Upper lobe of left lung (tissue), 6 donors: ENCODE measurements at regions not wholly inside any gene's neighbourhood (a gene's known extent, or its start where the extent isn't known, plus 50 kb on each side); places are given as distances from the start of the nearest gene placed in this dataset.
A peak's percentile ranks its signal among the peaks of the same experiment; 100 is the strongest.

Source experiments
- ATAC-seq, 2 donors: fragments of 200-7000 bp; cut with Tn5 transposase; one replicate each; pipeline ENCODE4 v1.9.1; 2022; ENCODE audit warnings: mild to moderate bottlenecking in 2 of 2, moderate library complexity in 2 of 2; ENCODE audit not compliant: low FRiP score in 2 of 2
- DNase-seq, 2 donors: peaks; one replicate each; pipeline ENCODE4 v3.0.0-alpha.2; 2019 to 2020
- H3K27ac ChIP-seq, 4 donors: fragments of 200-600 bp; sonication (generic); one replicate each; pipeline ENCODE4 v1.5.1; 2016 to 2019
- H3K27me3 ChIP-seq, 4 donors: fragments of 200-600 bp; sonication (generic); one replicate each; pipeline ENCODE4 v1.5.1; 2017 to 2019
- H3K36me3 ChIP-seq, 4 donors: fragments of 200-600 bp; sonication (generic); one replicate each; pipeline ENCODE4 v1.5.1; 2016 to 2019
- H3K4me1 ChIP-seq, 4 donors: fragments of 200-600 bp; sonication (generic); one replicate each; pipeline ENCODE4 v1.5.1; 2018 to 2019
- H3K4me3 ChIP-seq, 4 donors: fragments of 200-600 bp; sonication (generic); one replicate each; pipeline ENCODE4 v1.5.1; 2017 to 2019; ENCODE audit warnings: mild to moderate bottlenecking in 2 of 4, moderate library complexity in 1 of 4
- H3K9me3 ChIP-seq, 4 donors: fragments of 200-600 bp; sonication (generic); one replicate each; pipeline ENCODE4 v1.5.1; 2018 to 2019
- EP300 ChIP-seq, 4 donors: sonication (generic); formaldehyde crosslinking; IDR thresholded peaks; one replicate each; pipeline ENCODE4 v1.5.1; 2017; ENCODE audit warnings: antibody characterized with exemption in 4 of 4, control low read depth in 2 of 4
- POLR2A ChIP-seq, 4 donors: fragments of 450-650 bp; IDR thresholded peaks; one replicate each; pipeline ENCODE4 v1.5.1; 2016 to 2017; ENCODE audit warnings: antibody characterized with exemption in 4 of 4, mild to moderate bottlenecking in 2 of 4
- POLR2AphosphoS5 ChIP-seq, 2 donors: sonication (generic); formaldehyde crosslinking; IDR thresholded peaks; one replicate each; pipeline ENCODE4 v1.5.1; 2017; ENCODE audit warnings: antibody characterized with exemption in 2 of 2
- WGBS, 2 donors: methylation state at CpG; one replicate each; pipeline ENCODE4 v1.1.5; 2017 to 2018; 5-methylcytosine and 5-hydroxymethylcytosine counted together
- TF ChIP-seq, protein P1 (sequence below), 6 experiments: fragments of 450-650 bp in 4 of 6; fragments of 200-600 bp in 2 of 6; sonication (generic) in 2 of 6; IDR thresholded peaks; one replicate each; pipeline ENCODE4 v1.5.1; 2016 to 2019; ENCODE audit warnings: antibody characterized with exemption in 6 of 6
- donor health status: DM: no; HTN: no; CAD: no; lungs with moderate emphysema.
- donor health status: DM: no; HTN: yes; CAD: no; lungs with severe emphysema.

DNA sequence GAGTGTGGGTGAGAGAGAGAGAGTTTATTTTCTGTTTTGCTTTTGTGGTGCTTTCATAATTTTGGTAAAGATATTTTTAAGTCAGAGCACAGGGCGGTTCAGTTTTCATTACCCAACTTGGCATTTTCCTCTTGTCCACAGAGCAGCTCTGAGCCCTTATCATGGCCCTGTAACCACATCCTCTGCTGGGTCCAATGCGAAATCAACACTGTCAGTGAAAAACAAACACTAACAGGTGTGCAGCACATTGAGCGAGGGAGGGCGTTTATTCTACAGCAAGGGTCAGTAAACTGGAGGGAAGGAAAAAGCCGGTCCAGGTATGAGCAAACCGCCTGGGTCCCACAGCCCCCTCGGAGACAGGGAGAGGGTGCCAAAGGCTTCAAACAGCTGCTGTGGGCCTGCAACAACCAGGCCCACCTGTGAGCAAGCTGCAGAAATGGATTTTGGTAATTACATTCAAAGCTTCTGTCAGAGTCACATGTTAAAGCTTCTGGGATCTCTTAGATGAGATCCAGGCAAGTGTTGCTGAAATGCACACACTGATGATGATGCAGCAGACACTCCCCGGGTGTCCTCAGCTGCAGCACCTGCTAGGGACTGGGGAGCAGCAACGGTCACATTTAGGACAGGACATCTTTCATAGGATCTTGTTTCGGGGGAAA lies 132.7 kb upstream of the DYRK2 start:
- WGBS, 2 donors, result 58 to 73% methylated on average over 9 to 10 of the region's 10 CpGs
- no peaks in the 10 kb centered on the region for H3K36me3 ChIP-seq
- H3K4me3 ChIP-seq, result no peak overlapping the region
- H3K27ac ChIP-seq, result no peak overlapping the region
- ATAC-seq (no peak), DNase-seq (no peak)
- TF ChIP-seq EP300 (IDR thresholded peaks at IDR 0.05) (no peak), POLR2AphosphoS5 (IDR thresholded peaks at IDR 0.05) (no peak), POLR2A (IDR thresholded peaks at IDR 0.05) (no peak)
- TF ChIP-seq, protein P1, sequence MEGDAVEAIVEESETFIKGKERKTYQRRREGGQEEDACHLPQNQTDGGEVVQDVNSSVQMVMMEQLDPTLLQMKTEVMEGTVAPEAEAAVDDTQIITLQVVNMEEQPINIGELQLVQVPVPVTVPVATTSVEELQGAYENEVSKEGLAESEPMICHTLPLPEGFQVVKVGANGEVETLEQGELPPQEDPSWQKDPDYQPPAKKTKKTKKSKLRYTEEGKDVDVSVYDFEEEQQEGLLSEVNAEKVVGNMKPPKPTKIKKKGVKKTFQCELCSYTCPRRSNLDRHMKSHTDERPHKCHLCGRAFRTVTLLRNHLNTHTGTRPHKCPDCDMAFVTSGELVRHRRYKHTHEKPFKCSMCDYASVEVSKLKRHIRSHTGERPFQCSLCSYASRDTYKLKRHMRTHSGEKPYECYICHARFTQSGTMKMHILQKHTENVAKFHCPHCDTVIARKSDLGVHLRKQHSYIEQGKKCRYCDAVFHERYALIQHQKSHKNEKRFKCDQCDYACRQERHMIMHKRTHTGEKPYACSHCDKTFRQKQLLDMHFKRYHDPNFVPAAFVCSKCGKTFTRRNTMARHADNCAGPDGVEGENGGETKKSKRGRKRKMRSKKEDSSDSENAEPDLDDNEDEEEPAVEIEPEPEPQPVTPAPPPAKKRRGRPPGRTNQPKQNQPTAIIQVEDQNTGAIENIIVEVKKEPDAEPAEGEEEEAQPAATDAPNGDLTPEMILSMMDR (IDR thresholded peaks at IDR 0.05), result no peak
- no peaks in the 10 kb centered on the region for H3K4me1 ChIP-seq
- no peaks in the 10 kb centered on the region for H3K9me3 ChIP-seq
- H3K27me3 ChIP-seq, result no peaks in the 10 kb centered on the region

GRCh38 chr12:67517181-67517887 lies 131.2 kb upstream of the DYRK2 start:
- H3K4me3 ChIP-seq, result no peak overlapping the region
- no peaks in the 10 kb centered on the region for H3K27me3 ChIP-seq
- no peak for TF ChIP-seq POLR2AphosphoS5 (IDR thresholded peaks at IDR 0.05)
- TF ChIP-seq EP300 (IDR thresholded peaks at IDR 0.05), result no peak
- TF ChIP-seq, protein P1 (IDR thresholded peaks at IDR 0.05), result no peak
- TF ChIP-seq POLR2A (IDR thresholded peaks at IDR 0.05), result no peak
- no peaks in the 10 kb centered on the region for H3K4me1 ChIP-seq
- WGBS, 2 donors, result 58 to 79% methylated on average over 16 of the region's 16 CpGs
- peak in 1 of 2 donors; percentile 72 for ATAC-seq
- H3K9me3 ChIP-seq, result no peaks in the 10 kb centered on the region
- DNase-seq, result no peak
- H3K27ac ChIP-seq, result no peak overlapping the region
- no peaks in the 10 kb centered on the region for H3K36me3 ChIP-seq

- no peak for DNase-seq
Observed at GRCh38 chr12:67519484-67520433, 128.8 kb upstream of the DYRK2 start.

GRCh38 chr12:67520606-67521005 lies 127.9 kb upstream of the DYRK2 start:
- H3K4me1 ChIP-seq, result no peaks in the 10 kb centered on the region
- TF ChIP-seq POLR2AphosphoS5 (IDR thresholded peaks at IDR 0.05) (no peak), POLR2A (IDR thresholded peaks at IDR 0.05) (no peak), EP300 (IDR thresholded peaks at IDR 0.05) (no peak)
- TF ChIP-seq, protein P1 (IDR thresholded peaks at IDR 0.05), result no peak
- no peak for DNase-seq
- WGBS, 2 donors, result 90 to 95% methylated on average over 3 of the region's 3 CpGs
- no peak overlapping the region for H3K27ac ChIP-seq
- no peak overlapping the region for H3K4me3 ChIP-seq
- ATAC-seq, result no peak
- no peaks in the 10 kb centered on the region for H3K9me3 ChIP-seq
- no peaks in the 10 kb centered on the region for H3K36me3 ChIP-seq
- H3K27me3 ChIP-seq, result no peaks in the 10 kb centered on the region

More at GRCh38 chr12:67519484-67520433, 128.8 kb upstream of the DYRK2 start:
- Histone ChIP-seq H3K36me3 (no peaks in the 10 kb centered on the region), H3K4me1 (no peaks in the 10 kb centered on the region), H3K9me3 (no peaks in the 10 kb centered on the region), H3K4me3 (no peak overlapping the region), H3K27ac (no peak overlapping the region), H3K27me3 (no peaks in the 10 kb centered on the region)
- ATAC-seq, result no peak
- TF ChIP-seq POLR2A (IDR thresholded peaks at IDR 0.05) (no peak), POLR2AphosphoS5 (IDR thresholded peaks at IDR 0.05) (no peak), EP300 (IDR thresholded peaks at IDR 0.05) (no peak)
- TF ChIP-seq, protein P1 (IDR thresholded peaks at IDR 0.05), result no peak
- WGBS, 2 donors, result 89 to 90% methylated on average over 7 of the region's 7 CpGs
